DOHH2 (cell line): ENCODE measurements at regions not wholly inside any gene's neighbourhood (a gene's known extent, or its start where the extent isn't known, plus 50 kb on each side); places are given as distances from the start of the nearest gene placed in this dataset.

Source experiments
- H3F3A ChIP-seq: fragments of 200-600 bp; sonication (generic), shearing (Covaris generic); 2 replicates; pipeline ENCODE4 v1.6.0; 2016; ENCODE audit warnings: antibody characterized with exemption, mild to moderate bottlenecking; ENCODE audit not compliant: control insufficient read depth, insufficient read depth
- H3K27ac ChIP-seq: fragments of 200-600 bp; sonication (generic); 2 replicates; pipeline ENCODE4 v1.5.1; 2014; ENCODE audit warnings: low read depth, mild to moderate bottlenecking, low read length, moderate library complexity
- H3K27me3 ChIP-seq: fragments of 200-600 bp; sonication (generic); 2 replicates; pipeline ENCODE4 v1.6.1; 2014; ENCODE audit warnings: mild to moderate bottlenecking, low read length, mixed read lengths; ENCODE audit not compliant: control insufficient read depth
- H3K36me3 ChIP-seq: fragments of 200-600 bp; sonication (generic); 2 replicates; pipeline ENCODE4 v1.6.1; 2014; ENCODE audit warnings: mild to moderate bottlenecking, low read length, moderate library complexity, mixed read lengths; ENCODE audit not compliant: control insufficient read depth
- H3K4me1 ChIP-seq: fragments of 200-600 bp; sonication (generic); 2 replicates; pipeline ENCODE4 v1.6.1; 2014; ENCODE audit warnings: mild to moderate bottlenecking, low read length, mixed read lengths; ENCODE audit not compliant: control insufficient read depth
- H3K4me2 ChIP-seq: fragments of 200-600 bp; sonication (generic); 2 replicates; pipeline ENCODE4 v1.6.0; 2014; ENCODE audit warnings: mild to moderate bottlenecking, low read length, moderate library complexity
- H3K4me3 ChIP-seq: fragments of 200-600 bp; sonication (generic); 2 replicates; pipeline ENCODE4 v1.5.1; 2014; ENCODE audit warnings: mild to moderate bottlenecking, low read length, mixed read lengths
- H3K79me2 ChIP-seq: fragments of 200-600 bp; sonication (generic); 2 replicates; pipeline ENCODE4 v1.6.1; 2014; ENCODE audit warnings: mild to moderate bottlenecking, low read length, mixed read lengths; ENCODE audit not compliant: control insufficient read depth
- H3K9me2 ChIP-seq: fragments of 200-600 bp; sonication (generic); replicated peaks from 2 replicates; pipeline ENCODE4 v1.6.1; 2014; ENCODE audit warnings: mild to moderate bottlenecking, low read length, mixed read lengths; ENCODE audit not compliant: control insufficient read depth
- H3K9me3 ChIP-seq: fragments of 200-600 bp; sonication (generic); 2 replicates; pipeline ENCODE4 v1.6.1; 2014; ENCODE audit warnings: antibody characterized with exemption, low read length, mixed read lengths; ENCODE audit not compliant: control insufficient read depth, insufficient read depth
- H4K20me1 ChIP-seq: fragments of 200-600 bp; sonication (generic); 2 replicates; pipeline ENCODE4 v1.6.0; 2014; ENCODE audit warnings: low read depth, mild to moderate bottlenecking, antibody characterized with exemption, low read length, moderate library complexity; ENCODE audit not compliant: control insufficient read depth, insufficient read depth
- EZH2phosphoT487 ChIP-seq: fragments of 200-600 bp; sonication (generic); IDR thresholded peaks from 2 replicates; pipeline ENCODE4 v1.6.1; 2017; ENCODE audit warnings: borderline replicate concordance, mild to moderate bottlenecking, antibody characterized with exemption, low read length, moderate library complexity, mixed read lengths
- TF ChIP-seq, protein P1 (sequence below): fragments of 200-600 bp; sonication (generic); IDR thresholded peaks from one replicate; pipeline ENCODE4 v1.5.1; 2014; ENCODE audit warnings: antibody characterized with exemption, mild to moderate bottlenecking, low read depth, low read length; ENCODE audit not compliant: poor library complexity, severe bottlenecking

DNA sequence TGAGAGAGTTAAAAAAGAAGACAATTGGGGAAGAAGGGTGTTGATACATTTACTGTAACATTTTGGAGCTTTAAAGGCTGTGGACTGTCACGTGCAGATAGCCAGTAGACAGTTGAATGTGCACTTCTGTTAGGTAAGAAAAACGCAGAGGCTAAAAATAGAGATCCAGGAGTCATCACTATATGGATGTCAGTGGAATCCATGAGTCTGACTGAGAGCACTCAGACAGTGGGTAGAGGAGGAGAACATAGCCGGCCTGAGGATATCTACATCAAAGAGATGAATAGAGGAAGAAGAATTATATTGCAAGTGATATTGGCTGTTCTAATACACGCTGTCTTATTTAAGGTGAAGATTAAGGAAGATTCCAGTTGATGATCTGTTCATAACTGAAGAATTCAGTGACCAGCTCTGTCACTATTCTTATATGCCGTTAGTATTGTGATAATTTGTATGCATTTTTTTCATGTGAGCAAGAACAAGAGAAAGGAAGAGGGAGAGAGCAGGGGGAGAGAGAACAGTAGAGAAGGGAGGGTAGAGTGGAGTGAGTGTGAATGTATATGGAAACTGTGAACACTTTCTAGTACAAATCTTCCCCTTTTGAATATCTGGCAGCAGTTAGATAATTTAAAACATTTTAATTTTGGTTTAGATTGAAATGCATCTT, 344.8 kb downstream of the CHRM3 start:
- H3K9me3 ChIP-seq, result no peaks in the 10 kb centered on the region
- H3K4me1 ChIP-seq, result no peaks in the 10 kb centered on the region
- H3K36me3 ChIP-seq, result no peaks in the 10 kb centered on the region
- H3K27me3 ChIP-seq, result no peaks in the 10 kb centered on the region
- H3K27ac ChIP-seq, result no peak overlapping the region
- TF ChIP-seq EZH2phosphoT487, result no peak
- TF ChIP-seq, protein P1, sequence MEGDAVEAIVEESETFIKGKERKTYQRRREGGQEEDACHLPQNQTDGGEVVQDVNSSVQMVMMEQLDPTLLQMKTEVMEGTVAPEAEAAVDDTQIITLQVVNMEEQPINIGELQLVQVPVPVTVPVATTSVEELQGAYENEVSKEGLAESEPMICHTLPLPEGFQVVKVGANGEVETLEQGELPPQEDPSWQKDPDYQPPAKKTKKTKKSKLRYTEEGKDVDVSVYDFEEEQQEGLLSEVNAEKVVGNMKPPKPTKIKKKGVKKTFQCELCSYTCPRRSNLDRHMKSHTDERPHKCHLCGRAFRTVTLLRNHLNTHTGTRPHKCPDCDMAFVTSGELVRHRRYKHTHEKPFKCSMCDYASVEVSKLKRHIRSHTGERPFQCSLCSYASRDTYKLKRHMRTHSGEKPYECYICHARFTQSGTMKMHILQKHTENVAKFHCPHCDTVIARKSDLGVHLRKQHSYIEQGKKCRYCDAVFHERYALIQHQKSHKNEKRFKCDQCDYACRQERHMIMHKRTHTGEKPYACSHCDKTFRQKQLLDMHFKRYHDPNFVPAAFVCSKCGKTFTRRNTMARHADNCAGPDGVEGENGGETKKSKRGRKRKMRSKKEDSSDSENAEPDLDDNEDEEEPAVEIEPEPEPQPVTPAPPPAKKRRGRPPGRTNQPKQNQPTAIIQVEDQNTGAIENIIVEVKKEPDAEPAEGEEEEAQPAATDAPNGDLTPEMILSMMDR, result no peak
- H3K4me3 ChIP-seq, result no peak overlapping the region
- H3K4me2 ChIP-seq, result no peak overlapping the region
- H3F3A ChIP-seq, result no peaks in the 10 kb centered on the region
- no peaks in the 10 kb centered on the region for H4K20me1 ChIP-seq
- no peaks in the 10 kb centered on the region for H3K79me2 ChIP-seq
- H3K9me2 ChIP-seq, result no peaks in the 10 kb centered on the region

DNA sequence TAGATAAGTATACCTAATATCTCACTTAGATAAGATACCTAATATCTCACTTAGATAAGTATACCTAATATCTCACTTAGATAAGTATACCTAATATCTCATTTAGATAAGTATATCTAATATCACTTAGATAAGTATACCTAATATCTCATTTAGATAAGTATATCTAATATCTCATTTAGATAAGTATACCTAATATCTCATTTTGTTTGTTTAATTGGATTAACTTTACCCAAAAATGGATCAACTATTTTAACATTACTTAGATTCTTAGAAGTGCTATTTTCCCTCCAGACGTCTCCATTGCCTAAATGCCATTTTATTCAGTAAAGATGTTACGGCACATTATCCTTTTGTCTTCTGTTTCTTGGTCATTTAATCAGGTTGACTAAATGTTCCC, 346.4 kb downstream of the CHRM3 start:
- H3K9me3 ChIP-seq, result no peaks in the 10 kb centered on the region
- TF ChIP-seq, protein P1, result no peak
- TF ChIP-seq EZH2phosphoT487, result no peak
- no peak overlapping the region for H3K27ac ChIP-seq
- no peaks in the 10 kb centered on the region for H3K27me3 ChIP-seq
- no peaks in the 10 kb centered on the region for H4K20me1 ChIP-seq
- H3K79me2 ChIP-seq, result no peaks in the 10 kb centered on the region
- no peak overlapping the region for H3K4me2 ChIP-seq
- no peaks in the 10 kb centered on the region for H3K36me3 ChIP-seq
- no peaks in the 10 kb centered on the region for H3F3A ChIP-seq
- H3K4me1 ChIP-seq, result no peaks in the 10 kb centered on the region
- H3K4me3 ChIP-seq, result no peak overlapping the region
- no peaks in the 10 kb centered on the region for H3K9me2 ChIP-seq

DNA sequence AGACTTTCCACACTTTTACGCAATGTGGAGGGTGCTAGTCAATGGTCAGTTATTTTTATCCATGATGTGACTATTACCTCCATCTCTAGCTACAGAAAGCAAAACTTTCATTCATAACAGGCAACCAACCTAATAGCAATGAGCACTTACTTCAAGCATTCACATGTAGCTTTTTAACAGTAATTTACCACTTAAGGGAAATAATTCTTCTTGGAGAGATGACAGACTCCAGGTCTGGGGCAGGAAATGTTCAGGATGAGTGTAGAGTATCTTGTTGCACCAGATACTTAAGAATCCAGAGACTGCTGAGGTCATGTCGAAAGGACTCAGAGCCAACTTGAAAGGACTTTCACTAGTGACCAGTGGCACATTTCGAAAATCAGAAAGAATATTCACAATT, 347.6 kb downstream of the CHRM3 start:
- no peaks in the 10 kb centered on the region for H3K79me2 ChIP-seq
- no peaks in the 10 kb centered on the region for H3K9me3 ChIP-seq
- H3K9me2 ChIP-seq, result no peaks in the 10 kb centered on the region

More for the DNA sequence above, 347.6 kb downstream of the CHRM3 start:
- no peaks in the 10 kb centered on the region for H4K20me1 ChIP-seq
- no peak overlapping the region for H3K4me3 ChIP-seq
- no peaks in the 10 kb centered on the region for H3K36me3 ChIP-seq
- no peak overlapping the region for H3K4me2 ChIP-seq
- no peaks in the 10 kb centered on the region for H3K4me1 ChIP-seq
- TF ChIP-seq, protein P1, result no peak
- no peak for TF ChIP-seq EZH2phosphoT487
- H3F3A ChIP-seq, result no peaks in the 10 kb centered on the region
- no peak overlapping the region for H3K27ac ChIP-seq
- H3K27me3 ChIP-seq, result no peaks in the 10 kb centered on the region
